ENCODE measurements at regions not wholly inside any gene's neighbourhood (a gene's known extent, or its start where the extent isn't known, plus 50 kb on each side); places are given as distances from the start of the nearest gene placed in this dataset.

DNA sequence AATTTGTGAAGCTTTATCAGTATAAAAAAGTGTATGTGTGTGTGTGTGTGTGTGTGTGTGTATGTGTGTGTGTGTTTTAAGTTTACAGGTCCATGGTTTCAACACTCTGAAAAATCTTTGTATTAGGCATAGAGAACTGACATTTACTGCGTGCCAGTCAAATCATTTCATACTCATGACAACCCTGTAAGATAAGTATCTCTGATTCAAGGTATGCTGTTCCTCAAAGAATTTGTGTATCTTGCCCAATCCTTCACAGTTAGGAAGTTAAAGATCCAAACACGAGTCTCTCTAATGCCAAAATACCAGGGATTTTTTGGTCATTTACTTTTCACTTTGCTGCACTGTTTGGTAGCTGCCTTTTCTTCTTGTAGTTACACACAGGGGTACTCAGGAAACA is 1121.3 kb upstream of the AUTS2 start:
- TF ChIP-seq, protein P1, sequence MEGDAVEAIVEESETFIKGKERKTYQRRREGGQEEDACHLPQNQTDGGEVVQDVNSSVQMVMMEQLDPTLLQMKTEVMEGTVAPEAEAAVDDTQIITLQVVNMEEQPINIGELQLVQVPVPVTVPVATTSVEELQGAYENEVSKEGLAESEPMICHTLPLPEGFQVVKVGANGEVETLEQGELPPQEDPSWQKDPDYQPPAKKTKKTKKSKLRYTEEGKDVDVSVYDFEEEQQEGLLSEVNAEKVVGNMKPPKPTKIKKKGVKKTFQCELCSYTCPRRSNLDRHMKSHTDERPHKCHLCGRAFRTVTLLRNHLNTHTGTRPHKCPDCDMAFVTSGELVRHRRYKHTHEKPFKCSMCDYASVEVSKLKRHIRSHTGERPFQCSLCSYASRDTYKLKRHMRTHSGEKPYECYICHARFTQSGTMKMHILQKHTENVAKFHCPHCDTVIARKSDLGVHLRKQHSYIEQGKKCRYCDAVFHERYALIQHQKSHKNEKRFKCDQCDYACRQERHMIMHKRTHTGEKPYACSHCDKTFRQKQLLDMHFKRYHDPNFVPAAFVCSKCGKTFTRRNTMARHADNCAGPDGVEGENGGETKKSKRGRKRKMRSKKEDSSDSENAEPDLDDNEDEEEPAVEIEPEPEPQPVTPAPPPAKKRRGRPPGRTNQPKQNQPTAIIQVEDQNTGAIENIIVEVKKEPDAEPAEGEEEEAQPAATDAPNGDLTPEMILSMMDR (IDR thresholded peaks at IDR 0.05) = no peak
- H3K27me3 ChIP-seq (ENCODE audit: low read depth) = no peaks in the 10 kb centered on the region
- H3K27ac ChIP-seq = no peak overlapping the region
- no peaks in the 10 kb centered on the region for H3K36me3 ChIP-seq
- no peaks in the 10 kb centered on the region for H3K4me1 ChIP-seq
- DNase-seq (no peak), ATAC-seq (no peak)
- no peaks in the 10 kb centered on the region for H3K9me3 ChIP-seq
- intact Hi-C loops (cut with DNase I) = no loop called here
- no peak overlapping the region for H3K4me3 ChIP-seq

DNA sequence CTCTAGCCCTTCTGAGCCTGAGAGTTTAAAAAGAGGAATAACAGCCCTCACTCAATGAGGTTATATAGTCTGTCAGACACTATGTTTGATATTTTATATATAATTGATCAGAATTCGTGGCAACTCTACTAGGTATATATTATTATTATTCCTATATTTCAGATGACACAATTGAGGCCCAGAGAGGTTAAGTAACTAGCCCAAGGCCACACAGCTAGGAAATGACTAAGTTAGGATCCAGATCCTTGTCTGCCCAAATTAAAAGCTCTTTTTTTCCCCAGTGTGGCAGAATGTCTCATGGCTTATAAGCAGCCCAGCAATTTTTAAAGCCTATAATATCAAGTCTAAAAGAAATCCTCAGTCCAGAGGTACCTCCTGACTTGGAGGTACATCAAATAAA is 1119.9 kb upstream of the AUTS2 start:
- no peaks in the 10 kb centered on the region for H3K36me3 ChIP-seq
- DNase-seq = no peak
- ATAC-seq = no peak
- intact Hi-C loops (cut with DNase I) = no loop called here
- no peaks in the 10 kb centered on the region for H3K9me3 ChIP-seq
- TF ChIP-seq, protein P1 (IDR thresholded peaks at IDR 0.05) = no peak
- H3K4me3 ChIP-seq = no peak overlapping the region
- no peaks in the 10 kb centered on the region for H3K4me1 ChIP-seq
- no peak overlapping the region for H3K27ac ChIP-seq
- no peaks in the 10 kb centered on the region for H3K27me3 ChIP-seq (ENCODE audit: low read depth)

DNA sequence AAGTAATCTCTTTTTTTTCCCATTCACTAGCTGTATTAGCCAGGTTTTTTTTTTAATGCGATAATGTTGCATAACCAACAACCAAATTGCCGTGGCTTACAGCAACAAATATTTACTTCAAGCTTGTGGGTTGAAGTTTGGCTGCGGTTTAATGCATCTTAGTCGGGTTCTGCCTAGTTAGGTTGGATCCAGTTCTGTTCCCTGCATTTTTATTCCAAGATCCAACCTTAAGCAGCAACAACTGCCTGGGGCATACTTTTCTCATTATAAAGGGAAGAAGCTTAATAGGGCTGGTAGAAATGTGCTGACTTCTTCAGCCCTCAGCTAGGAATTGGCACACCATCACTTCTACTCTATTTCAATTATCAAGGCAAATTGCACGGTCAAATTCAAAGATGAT is 1115.5 kb upstream of the AUTS2 start:
- Histone ChIP-seq H3K4me1 (no peaks in the 10 kb centered on the region), H3K36me3 (no peaks in the 10 kb centered on the region), H3K9me3 (no peaks in the 10 kb centered on the region), H3K4me3 (no peak overlapping the region), H3K27me3 (ENCODE audit: low read depth) (no peaks in the 10 kb centered on the region), H3K27ac (no peak overlapping the region)
- DNase-seq (no peak), ATAC-seq (no peak)
- TF ChIP-seq, protein P1 (IDR thresholded peaks at IDR 0.05) = no peak
- intact Hi-C loops (cut with DNase I) = no loop called here

DNA sequence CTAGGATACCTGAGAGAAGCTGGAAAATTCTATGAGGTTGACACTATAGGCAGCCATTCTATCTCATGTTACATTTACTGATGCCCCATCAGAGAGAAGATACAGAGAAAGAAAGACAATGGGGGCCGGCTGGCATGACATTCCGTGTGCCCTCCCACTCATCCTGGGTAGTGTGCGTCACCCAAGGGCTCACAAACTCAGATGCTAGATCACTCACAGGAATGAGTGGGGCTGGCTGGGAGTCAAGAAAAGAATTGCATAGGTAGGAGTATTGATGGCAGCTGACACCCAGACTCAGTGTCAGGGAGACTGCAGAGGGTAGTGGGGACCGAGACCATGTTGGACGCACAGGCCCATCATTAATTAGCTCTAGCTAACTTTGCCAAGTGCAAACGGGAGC is 1113.5 kb upstream of the AUTS2 start:
- no peaks in the 10 kb centered on the region for H3K36me3 ChIP-seq
- no peak overlapping the region for H3K27ac ChIP-seq
- ATAC-seq (no peak), DNase-seq (no peak)
- TF ChIP-seq, protein P1 (IDR thresholded peaks at IDR 0.05) = no peak
- no peaks in the 10 kb centered on the region for H3K4me1 ChIP-seq
- no peaks in the 10 kb centered on the region for H3K27me3 ChIP-seq (ENCODE audit: low read depth)
- H3K4me3 ChIP-seq = no peak overlapping the region
- H3K9me3 ChIP-seq = no peaks in the 10 kb centered on the region
- intact Hi-C loops (cut with DNase I) = no loop called here

DNA sequence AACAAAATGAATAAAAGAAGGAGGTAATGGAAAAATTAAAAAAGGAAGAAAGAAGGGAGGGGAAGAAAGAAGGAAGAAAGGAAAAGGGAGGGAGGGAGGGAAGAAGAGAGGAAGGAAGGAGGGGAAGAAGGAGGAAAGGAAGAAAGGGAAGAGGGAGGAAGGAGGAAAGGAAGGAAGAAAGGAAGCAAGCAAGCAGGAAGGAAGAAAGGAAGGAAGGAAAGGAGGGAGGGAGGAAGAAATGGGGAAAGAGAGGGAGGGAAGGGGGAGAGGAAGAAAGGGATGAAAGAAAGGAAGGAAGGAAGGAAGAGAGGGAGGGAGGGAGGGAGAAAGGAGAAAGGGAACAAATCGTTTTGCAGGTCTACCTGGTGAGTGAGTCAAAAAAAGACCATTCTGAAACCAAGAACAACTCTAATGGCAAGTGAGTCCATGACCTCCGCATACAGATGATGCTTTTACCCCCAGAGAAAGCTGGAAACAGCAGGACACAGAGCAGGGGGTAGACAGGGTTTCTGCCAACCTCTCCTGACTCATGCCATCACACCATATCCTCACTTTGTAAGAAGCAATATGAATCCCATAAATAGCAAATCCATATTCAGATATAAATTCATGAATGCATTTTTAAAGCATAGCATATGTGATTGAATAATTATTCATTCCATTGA is 1112.9 kb upstream of the AUTS2 start:
- no peaks in the 10 kb centered on the region for H3K9me3 ChIP-seq
- intact Hi-C loops (cut with DNase I) = no loop called here
- H3K4me1 ChIP-seq = no peaks in the 10 kb centered on the region
- DNase-seq = no peak
- no peak overlapping the region for H3K4me3 ChIP-seq
- no peak for ATAC-seq
- no peaks in the 10 kb centered on the region for H3K27me3 ChIP-seq (ENCODE audit: low read depth)
- TF ChIP-seq, protein P1 (IDR thresholded peaks at IDR 0.05) = no peak
- H3K27ac ChIP-seq = no peak overlapping the region
- H3K36me3 ChIP-seq = no peaks in the 10 kb centered on the region

Data from lower lobe of right lung (tissue), 2 donors.